HG03575 (cell line): ENCODE measurements at regions not wholly inside any gene's neighbourhood (a gene's known extent, or its start where the extent isn't known, plus 50 kb on each side); places are given as distances from the start of the nearest gene placed in this dataset.
"Not testable (repeated sequence)": the region's sequence is repeated elsewhere in the genome, so short reads cannot be mapped to it uniquely, and the experiment has no call there.

Source experiments
- ATAC-seq: cut with Tn5 transposase; IDR thresholded peaks from one replicate; pipeline ENCODE4 v1.9.1; 2021; ENCODE audit not compliant: unreplicated experiment, insufficient number of reproducible peaks, low FRiP score; ENCODE audit errors: extremely low read depth

GRCh38 chr7:32765649-32766251 is 125.8 kb downstream of the KBTBD2 start:
- not testable (repeated sequence) for ATAC-seq

- no peak for ATAC-seq
Observed at GRCh38 chr7:32765185-32765584, 126.4 kb downstream of the KBTBD2 start.

DNA sequence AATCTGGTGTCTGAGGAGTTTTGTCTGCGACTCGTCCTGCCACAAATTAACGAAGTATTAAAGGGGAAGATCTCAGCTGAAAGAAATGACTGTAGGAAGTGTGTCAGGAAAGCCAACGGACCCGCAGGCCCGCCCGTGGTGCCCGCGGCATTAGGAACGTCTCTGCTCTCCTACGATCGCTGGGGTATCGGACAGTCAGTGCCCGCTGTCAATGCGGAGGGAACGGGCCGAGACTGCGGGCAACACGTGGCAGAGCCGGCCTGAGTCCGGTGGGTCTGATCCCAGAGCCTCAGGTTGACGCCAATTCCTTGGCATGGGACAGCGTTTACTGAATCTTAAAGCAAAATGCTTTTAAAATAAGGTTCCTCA is 128.7 kb downstream of the KBTBD2 start:
- no peak for ATAC-seq

GRCh38 chr7:32762206-32762924 is 129.2 kb downstream of the KBTBD2 start:
- ATAC-seq: not testable (repeated sequence)

DNA sequence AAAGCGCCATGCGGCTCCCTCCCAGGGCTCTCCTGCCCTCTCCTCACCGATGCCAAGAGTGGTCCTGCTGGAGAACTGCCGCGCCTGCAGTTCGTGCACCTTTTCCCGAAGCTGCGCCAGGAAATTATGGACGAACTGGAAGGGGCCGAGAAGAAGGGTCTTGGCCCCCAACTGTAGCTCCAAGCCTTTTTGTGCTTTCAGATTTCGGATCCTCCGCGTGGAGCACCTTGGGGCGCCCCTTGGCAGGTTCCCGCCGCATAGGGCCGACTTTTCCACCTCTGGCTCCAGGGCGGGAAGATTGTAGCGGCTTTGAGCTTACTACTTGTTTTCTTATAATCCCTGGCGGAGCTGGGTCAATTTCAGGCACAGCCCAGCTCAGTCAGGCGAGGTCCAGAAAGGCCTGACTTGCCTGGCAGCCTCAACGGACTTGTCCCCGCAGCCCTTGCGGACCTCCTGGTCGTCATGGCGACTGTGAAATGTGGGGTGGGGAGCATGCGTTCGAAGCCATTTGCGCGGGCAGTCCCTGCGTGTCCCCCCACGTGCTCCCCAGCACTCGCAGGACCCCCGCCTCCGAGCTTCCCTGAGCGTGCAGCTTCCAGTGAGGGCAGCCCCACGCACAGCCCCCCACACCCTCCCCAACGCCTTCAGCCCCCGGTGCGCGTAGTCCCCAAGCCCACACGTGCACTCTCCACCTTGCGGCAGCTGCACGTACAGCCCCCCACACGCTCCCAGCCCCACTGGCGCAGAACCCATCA is 129.9 kb downstream of the KBTBD2 start:
- ATAC-seq: no peak

DNA sequence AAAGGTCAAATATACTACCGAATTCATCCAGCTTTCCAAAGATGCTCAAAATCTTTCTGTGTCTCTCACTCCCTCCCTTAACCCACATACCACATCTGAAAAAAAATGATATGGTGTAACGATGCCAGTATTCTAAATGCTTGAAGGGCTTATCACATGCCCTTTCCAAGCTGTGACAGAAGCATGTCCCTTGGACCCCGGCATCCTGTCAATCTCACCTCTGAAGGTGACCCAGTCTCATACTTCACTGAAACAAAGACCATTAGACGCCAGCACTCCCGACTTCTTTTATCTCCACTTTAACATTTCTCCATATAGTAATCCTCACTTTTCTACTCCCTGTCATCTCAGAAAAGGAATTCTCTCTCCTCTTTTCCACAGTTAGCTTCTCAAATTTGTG is 130.8 kb downstream of the KBTBD2 start:
- not testable (repeated sequence) for ATAC-seq

- not testable (repeated sequence) for ATAC-seq
Observed at GRCh38 chr7:32759859-32760258, 131.7 kb downstream of the KBTBD2 start.

DNA sequence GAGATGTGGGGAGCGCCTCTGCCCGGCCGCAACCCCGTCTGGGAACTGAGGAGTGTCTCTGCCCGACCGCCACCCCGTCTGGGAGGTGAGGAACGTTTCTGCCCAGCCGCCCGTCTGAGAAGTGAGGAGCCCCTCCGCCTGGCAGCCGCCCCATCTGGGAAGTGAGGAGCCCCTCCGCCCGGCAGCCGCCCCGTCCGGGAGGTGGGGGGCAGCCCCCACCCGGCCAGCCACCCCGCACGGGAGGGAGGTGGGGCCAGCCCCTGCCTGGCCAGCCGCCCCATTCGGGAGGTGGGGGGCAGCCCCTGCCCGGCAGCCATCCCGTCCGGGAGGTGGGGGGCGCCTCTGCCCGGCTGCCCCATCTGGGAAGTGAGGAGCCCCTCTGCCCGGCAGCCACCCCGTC is 137.7 kb downstream of the KBTBD2 start:
- ATAC-seq: not testable (repeated sequence)

GRCh38 chr7:32748337-32748736 is 143.2 kb downstream of the KBTBD2 start:
- not testable (repeated sequence) for ATAC-seq

DNA sequence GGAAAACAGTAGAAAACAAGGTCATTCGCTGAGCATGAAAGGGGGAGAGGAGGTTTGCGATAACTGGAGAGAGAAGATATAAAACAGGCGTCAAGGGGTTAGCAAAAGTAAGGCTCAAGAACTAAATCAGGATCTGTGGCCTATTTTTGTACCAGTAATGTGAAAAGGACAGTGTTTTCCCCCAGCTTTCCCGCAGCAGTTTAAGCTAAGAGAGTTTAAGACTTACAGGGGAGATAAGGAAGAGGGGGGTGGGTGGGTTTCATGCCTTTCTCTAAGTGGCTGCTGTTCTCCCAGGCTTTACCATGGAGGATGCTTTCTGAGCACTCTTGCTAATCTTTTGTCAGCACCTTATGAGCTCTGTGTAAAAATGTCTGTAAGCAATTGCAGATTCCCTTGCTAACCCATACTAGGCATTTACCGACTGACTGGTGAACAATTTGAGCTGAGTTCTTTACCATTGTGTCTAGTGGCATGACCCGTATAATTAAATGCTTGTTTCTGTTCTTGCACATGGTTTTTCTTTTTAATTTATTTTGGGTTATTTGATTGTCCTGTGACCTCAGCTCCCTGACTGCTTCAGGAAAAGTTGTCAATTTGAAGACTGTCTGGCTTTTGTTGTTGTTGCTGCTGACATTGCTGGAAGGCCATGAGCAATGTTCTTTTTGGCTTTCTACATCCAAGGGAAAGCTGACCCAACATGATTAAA is 144.0 kb downstream of the KBTBD2 start:
- not testable (repeated sequence) for ATAC-seq

DNA sequence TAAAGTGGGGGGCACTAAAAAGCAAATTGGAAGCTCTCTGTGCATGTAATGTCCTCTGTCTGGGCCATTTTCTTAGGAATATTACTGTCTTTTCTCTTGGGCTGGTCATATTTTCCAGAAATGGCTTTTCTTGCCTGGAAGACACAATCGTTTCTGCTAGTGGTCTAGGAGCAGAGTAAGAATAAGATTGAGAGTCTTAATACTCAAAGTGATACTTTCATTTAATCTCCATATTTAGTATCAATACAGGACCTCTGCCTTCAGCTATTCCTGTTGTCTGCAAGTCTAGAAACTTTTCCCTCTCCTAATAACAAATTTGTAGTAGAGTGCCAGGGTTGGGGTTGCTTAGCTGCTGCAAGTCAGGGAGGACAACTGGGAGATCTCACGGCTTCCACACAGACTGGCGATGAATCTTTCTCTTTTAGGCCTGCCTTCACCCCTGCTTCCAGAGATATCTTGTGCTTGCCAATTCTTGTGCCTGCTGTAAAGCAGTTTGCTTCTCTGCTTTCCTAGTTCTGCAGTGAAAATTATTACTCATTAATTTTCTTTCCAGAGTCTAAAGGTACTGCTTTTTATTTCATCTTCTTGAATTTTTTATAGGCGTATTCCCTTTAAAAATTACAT is 149.6 kb downstream of the KBTBD2 start:
- ATAC-seq: not testable (repeated sequence)

GRCh38 chr7:32739749-32740148 is 151.8 kb downstream of the KBTBD2 start:
- not testable (repeated sequence) for ATAC-seq

- not testable (repeated sequence) for ATAC-seq
Observed at GRCh38 chr7:32738390-32738789, 153.2 kb downstream of the KBTBD2 start.

DNA sequence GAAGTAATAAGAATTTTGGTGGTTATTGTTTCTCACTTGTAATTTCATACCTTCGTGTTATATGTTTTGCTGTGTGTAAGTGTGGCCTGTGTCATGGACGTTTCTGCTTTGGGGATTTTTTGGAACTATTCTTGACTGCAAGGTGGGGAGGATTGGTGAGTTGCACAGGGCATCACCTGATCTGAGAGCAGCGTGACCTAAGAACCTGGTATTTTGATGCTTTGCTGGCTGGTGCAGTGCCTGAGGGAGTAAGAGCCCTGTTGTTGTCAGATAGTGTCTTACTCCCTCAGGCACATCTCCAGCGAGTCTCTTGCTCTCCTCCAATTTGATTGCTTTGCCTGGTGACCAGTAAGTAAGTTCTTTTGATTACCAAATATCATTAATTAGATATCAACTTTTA is 158.8 kb downstream of the KBTBD2 start:
- not testable (repeated sequence) for ATAC-seq

DNA sequence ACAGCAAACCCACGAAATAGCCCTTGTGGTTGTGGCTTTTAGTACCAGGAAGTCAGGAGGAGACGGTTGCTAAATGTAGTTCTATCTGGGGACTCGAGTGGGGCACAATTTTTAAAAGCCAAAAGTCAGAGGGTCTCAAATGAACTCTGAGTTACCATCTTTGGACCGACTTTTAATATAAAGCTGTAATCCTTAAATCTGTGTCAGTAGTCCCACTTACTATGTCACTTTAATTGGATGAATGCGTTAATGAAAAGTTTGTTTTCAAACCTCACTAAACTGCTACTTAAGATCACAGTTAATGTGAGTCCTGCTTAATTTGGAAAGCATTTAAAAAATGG is 162.3 kb downstream of the KBTBD2 start:
- not testable (repeated sequence) for ATAC-seq

GRCh38 chr7:32728412-32729334 is 162.9 kb downstream of the KBTBD2 start:
- not testable (repeated sequence) for ATAC-seq

DNA sequence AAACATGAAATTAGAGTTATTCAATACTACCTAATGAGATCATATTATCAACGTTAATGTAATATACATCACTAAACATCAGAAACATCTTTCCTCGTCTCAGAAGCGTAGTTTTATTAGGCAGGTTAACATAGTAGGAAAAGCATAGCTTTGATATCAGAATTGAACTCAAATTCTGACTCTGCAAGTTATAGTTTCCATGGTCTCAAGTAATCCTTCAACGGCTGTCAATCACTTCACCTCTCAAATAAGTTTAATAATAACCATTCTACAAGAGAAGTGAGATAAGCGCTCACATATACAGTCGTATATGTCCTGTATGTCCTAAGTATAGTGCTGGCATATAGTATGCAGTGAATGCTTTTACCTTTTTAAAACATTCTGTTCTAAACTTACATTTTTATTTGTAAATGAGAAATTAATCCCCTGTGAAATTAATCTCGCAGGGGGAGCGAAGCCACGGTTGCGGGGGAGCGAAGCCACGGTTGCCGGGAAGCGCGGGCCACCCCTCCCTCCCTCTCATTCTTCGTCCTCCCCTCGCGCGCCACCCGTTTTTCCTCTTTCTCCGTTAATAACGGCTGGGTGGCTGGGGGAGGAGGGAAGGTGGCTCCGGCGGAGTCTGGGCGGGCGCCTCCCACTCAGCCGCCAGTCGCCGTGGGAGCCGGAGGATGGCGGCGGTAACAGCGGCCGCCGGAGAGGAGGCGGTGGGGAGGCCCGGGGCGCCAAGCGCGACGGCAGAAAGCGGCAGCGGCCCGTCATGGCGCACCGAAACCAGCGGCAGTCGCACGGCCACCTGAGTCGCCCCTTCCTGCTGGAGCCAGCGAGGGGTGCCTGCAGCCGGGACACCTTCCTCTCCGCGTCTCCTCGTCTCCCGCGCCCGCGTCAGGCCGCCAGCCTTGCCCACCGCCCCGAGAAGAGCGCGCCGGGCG is 163.8 kb downstream of the KBTBD2 start:
- not testable (repeated sequence) for ATAC-seq
